ENCODE measurements at regions not wholly inside any gene's neighbourhood (a gene's known extent, or its start where the extent isn't known, plus 50 kb on each side); places are given as distances from the start of the nearest gene placed in this dataset.

DNA sequence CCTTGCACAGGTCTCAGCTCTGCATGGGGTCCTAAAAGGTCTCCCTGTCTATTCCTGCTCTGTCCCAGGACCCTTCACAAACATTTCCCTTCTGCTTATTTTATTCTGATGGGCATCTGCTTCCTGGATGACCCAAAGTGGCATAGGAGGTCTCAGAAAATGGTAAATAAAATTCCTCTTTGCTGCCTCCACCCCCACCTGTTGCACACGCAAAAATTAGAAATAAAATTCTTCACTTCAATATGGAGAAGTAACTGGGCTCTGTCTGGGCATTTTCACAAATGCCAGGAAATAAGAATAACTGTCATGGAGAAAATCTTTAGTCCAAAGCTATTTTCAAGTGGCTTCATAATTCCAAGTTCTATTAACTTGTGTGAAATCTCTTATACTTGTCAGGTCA is 106.6 kb upstream of the MAP1B start:
- TF ChIP-seq POLR2A (IDR thresholded peaks at IDR 0.05; ENCODE audit: low read depth, low read length) (no peak), POLR2AphosphoS5 (IDR thresholded peaks at IDR 0.05; ENCODE audit: low read depth, low read length) (no peak)
